HG02870 (cell line): ENCODE measurements at regions not wholly inside any gene's neighbourhood (a gene's known extent, or its start where the extent isn't known, plus 50 kb on each side); places are given as distances from the start of the nearest gene placed in this dataset.

Experiments
- ATAC-seq: cut with Tn5 transposase; IDR thresholded peaks from one replicate; pipeline ENCODE4 v1.9.1; 2021; ENCODE audit warnings: mild to moderate bottlenecking, moderate library complexity; ENCODE audit not compliant: unreplicated experiment

GRCh38 chr10:123567984-123568739 lies 98.0 kb upstream of the GPR26 start:
- no peak for ATAC-seq

DNA sequence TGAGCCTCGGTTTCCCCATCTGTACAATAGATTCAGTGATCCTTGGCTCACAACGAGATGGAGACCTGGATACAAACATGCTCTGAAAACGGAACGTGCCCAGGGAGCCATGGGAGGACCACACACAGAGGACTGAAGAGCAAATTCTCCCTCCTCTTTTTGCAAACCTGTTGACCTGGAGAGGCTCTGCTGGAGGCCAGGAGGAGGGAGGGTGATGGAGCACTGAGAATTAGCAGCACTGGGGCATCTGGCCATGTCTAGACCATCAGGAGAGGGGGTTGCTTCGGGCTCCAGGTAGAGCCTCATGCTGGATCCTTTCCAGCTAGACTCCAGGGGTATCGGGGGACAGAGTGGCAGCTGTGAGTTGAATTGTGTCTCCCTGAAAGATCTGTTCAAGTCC lies 97.4 kb upstream of the GPR26 start:
- no peak for ATAC-seq

GRCh38 chr10:123569436-123570035 lies 96.6 kb upstream of the GPR26 start:
- ATAC-seq = no peak

DNA sequence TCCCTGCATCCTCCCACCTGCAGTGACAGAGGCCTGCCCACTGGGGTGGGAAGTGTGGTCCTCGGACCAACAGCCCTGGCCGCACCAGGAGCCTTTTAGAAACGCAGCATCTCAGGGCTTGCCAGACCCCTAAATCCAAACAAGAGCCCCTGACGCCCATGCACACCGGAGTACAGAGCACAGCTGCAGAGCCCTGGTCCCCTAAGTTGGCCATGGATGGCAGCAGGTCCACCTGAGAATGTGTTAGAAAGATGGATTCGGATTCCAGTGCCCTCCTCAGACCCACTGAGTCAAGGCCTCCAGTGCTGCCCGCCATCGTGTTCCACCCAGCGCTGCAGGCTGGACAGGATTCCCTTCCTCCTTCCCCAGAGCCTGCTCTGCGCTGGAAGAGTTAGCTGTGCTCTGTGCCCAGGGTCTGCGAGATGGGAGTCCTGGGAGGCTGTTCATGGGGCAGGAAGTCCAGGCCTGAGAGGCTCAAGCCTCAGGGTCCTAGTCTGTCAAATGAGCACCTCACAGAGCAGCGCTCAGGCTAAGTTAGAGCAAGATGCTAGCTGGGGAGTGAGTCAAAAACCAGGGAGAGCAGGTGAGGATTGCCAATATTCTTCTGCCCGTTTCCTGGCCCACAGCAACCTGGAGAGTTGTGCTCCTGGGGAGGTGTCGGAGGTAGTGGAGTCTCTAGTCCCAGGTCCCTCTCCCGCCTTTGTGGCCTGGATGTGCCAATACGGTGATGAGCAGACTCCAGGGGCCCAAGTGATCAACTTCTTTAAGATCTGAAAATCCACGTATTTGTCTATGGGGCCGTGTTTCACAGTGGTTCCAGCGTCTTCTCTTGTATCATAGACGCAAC lies 95.9 kb upstream of the GPR26 start:
- no peak for ATAC-seq

- ATAC-seq = no peak
These were observed 95.1 kb upstream of the GPR26 start for GRCh38 chr10:123570898-123571515.

GRCh38 chr10:123571978-123572377 lies 94.2 kb upstream of the GPR26 start:
- no peak for ATAC-seq

DNA sequence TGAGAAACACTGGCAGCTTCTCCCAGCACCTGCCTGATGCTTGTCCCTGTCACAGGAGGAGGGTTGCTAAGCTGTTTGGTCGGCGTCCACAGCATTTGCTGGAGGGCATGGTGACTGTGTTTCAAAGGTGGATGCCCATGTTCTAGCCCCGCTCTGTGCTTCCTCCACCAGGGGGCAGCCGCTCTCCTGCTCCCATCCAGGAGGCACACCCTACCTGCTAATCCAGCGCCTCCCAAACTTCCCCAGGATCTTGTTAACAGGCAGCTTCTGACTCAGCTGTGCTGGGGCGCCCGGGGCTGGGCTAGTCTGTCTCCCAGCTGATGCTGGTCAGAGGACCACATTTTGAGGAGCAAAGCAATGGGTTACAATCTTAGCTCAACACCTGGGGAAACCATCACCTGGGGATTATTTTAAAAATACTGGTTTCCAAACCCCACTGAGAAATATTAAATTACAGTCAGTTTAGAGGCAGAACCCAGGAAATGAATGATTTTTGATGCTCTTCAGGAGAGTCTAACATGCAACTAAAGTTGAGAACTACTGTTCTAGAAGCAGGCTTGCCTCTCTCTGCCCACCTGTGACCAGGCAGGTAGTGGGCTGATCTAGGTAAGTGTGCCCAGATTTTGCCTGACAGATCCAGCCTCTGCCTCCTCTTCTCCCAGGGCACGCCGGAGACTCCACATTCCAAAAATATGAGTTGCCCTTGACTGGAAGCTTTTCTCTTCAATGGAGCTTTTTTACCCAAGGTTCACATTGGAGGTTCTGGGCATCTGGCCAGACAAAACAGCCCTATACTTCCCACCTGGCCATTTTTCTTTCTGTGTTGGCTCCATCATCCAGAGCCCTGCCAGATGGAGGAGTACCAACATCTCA lies 92.7 kb upstream of the GPR26 start:
- no peak for ATAC-seq

DNA sequence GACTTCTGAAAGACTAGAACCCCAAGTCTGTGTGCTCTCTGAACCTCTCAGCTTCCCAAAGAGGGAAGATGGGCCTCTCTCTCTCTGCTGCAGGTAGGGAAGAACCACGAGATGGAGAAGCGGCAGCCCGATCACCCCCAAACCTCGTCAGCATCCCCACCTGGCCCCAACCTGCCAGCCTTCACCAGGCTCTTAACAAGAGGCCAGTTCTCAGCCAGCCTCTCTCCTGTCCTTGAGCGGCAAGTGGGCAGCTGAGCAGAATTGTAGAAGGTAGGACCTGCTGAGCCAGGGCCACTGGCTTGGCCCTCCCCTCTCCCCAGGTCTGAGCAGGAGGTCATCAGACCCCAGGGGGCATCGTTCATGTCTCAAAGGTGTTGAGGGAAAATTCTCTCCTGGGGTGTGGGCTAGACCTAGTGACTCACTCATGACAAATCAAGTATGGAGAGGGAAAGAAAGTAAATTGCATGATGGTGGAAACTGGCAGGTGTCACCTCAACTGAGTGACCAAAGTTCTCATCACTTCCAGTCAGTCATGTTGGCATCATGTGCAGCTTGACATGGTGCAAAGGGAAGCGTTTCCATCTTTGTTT lies 92.0 kb upstream of the GPR26 start:
- no peak for ATAC-seq

- ATAC-seq = no peak
These were observed 91.0 kb upstream of the GPR26 start for GRCh38 chr10:123575105-123575504.

- ATAC-seq = no peak
These were observed 89.4 kb upstream of the GPR26 start for GRCh38 chr10:123576706-123577105.

GRCh38 chr10:123577921-123578461 lies 88.2 kb upstream of the GPR26 start:
- ATAC-seq = no peak

- no peak for ATAC-seq
These were observed 87.4 kb upstream of the GPR26 start for GRCh38 chr10:123578721-123579120.

DNA sequence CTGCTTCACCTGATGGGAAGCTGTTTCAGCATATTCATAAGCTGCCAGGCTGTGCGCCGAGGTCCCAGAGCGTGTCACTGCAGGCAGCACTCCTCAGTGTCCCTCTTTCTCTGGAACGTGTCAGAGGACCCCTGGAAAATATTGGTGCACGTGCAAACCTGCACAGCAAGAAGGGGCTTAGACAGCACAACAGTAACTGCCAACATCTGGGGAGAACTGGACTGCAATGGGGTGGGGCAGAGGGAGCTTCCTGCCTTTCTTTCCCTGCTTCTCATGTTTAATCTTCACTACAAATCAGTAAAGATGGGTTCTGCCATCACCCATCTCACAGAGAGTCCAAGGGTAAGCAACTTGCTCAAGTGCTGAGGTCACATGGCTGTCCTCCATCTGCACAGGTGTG lies 86.5 kb upstream of the GPR26 start:
- no peak for ATAC-seq

GRCh38 chr10:123580426-123580825 lies 85.7 kb upstream of the GPR26 start:
- no peak for ATAC-seq

DNA sequence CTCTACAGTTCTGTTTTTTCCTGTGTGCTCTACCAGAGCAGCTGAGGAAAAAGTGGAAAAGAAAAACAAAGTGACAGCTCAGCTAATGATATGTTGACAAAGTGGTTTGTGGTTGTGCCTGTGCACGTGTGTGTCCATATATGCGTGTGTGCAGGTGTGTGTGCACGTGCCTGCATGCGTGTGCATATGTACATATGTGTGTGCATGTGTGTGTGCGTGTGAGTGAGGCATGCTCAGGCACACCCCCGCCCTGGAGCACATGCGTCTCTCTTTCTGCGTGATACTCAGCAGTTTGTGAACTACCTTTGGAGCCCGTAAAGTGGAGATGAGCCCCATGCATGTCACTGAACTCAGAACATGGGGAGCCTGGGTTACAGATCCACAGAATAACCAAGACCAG lies 84.5 kb upstream of the GPR26 start:
- no peak for ATAC-seq

DNA sequence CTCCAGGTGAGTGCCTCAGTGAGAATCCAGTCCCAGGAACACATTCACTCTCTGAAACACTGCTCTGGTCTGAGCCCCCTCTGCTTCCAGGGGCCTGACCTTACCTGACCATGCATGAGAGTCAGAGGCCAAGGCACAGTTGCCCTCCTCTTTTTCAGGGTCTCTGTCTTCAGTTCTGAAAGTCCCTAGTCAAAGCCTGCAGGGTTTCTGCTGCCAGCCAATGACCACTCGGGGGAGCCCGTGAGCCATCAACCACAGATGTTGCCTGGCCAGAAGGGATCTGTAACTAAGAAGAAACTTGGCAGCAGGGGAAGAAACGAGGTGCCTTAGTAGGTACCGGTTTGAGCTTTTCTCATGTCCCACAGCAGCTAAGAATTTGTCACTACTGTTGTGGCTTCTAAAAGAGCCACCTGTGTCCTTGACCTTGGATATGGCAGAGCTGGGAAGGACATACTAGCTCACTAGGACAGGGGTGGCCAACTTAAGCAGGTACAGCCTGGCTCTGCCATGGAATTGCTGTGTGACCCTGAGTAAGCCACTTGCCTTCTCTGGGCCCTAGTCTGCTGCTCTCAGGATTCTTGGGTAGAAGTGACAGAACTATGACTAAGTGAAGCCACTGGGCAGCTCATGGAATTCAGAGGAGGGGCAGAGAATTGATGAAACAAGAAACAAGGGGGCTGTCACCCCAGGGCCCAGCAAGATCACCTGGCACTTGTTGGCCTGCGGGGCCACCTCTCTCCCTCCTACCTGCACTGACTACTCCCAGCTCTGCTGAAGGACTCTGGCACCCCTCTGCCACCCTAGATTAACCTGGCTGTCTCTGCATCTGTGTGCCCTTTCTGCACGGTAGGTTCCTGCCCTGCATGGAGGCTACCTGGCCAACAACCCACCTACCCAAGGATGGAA lies 83.8 kb upstream of the GPR26 start:
- peak; percentile 69 for ATAC-seq

GRCh38 chr10:123583639-123584418 lies 82.3 kb upstream of the GPR26 start:
- ATAC-seq = no peak

- ATAC-seq = no peak
These were observed 81.8 kb upstream of the GPR26 start for GRCh38 chr10:123584419-123584775.
